ENCODE measurements at regions not wholly inside any gene's neighbourhood (a gene's known extent, or its start where the extent isn't known, plus 50 kb on each side); places are given as distances from the start of the nearest gene placed in this dataset.

DNA sequence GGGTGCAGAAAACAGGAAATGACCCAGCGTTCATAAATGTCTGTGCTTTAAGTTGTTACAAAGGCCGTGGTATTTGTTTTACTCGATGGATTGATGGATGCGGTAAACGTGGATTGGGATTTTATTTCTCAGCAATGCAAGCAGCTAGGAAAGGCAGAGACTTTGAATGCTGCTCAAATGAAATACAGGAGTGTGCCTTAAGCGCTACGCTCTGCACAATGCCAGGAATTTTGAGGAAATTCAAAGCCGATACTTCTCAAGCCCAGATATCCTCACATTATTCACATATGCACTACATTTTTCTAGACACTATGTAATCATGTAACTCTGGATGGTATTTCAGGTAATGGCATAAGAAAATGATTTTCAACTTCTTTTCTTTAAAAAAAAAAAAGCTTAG lies 514.3 kb upstream of the ADARB2 start:
- no peak for DNase-seq (ENCODE audit: low spot score)
- TF ChIP-seq CTCF (IDR thresholded peaks at IDR 0.05; ENCODE audit: extremely low read depth, insufficient read depth, missing control alignments): no peak
- in situ Hi-C loops (cut with MboI; ENCODE audit: low pct_unique_long_range_greater_than_20kb, low sequenced_read_pairs, unreplicated experiment): no loop called here

DNA sequence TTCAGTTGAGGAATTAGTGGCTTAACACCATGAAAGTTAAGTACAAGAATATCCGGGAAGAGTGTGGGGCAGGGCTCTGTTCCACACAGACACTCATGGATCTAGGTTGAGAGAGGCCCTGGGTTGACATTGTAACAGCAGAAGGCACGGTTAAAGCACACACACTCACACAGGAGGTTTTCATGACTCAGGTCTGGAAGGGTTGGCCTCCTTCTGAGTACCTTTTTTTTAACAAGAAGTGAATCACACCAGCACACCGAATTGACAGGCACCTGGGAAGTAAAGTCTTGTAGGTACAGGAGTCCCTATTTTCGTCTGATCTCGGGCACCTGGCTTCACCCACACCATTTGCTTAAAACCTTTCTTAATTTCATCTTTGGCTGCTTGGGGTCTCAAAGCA lies 509.4 kb upstream of the ADARB2 start:
- in situ Hi-C loops (cut with MboI; ENCODE audit: low pct_unique_long_range_greater_than_20kb, low sequenced_read_pairs, unreplicated experiment): no loop called here
- TF ChIP-seq CTCF (IDR thresholded peaks at IDR 0.05; ENCODE audit: extremely low read depth, insufficient read depth, missing control alignments): no peak
- DNase-seq (ENCODE audit: low spot score): no peak

DNA sequence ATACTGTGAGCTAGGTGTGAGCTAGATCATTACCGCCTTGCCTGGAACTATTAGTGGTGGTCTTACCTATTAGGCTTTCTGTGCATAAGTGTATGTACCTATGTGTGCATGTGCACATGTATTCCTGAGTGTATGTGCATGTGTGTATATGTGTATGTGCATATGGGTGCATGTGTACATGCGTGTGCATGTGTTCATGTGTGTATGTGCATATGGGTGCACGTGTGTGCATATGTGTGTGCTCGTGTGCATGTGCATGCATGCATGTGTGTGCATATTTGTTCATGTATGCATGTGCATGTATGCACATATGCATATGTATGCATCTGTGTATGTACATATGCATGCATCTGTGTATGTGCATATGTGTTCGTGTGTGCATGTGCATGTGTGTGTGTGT lies 508.3 kb upstream of the ADARB2 start:
- TF ChIP-seq CTCF (IDR thresholded peaks at IDR 0.05; ENCODE audit: extremely low read depth, insufficient read depth, missing control alignments): no peak
- in situ Hi-C loops (cut with MboI; ENCODE audit: low pct_unique_long_range_greater_than_20kb, low sequenced_read_pairs, unreplicated experiment): no loop called here
- no peak for DNase-seq (ENCODE audit: low spot score)

GRCh38 chr10:2244471-2244870 lies 507.1 kb upstream of the ADARB2 start:
- in situ Hi-C loops (cut with MboI; ENCODE audit: low pct_unique_long_range_greater_than_20kb, low sequenced_read_pairs, unreplicated experiment): no loop called here
- no peak for TF ChIP-seq CTCF (IDR thresholded peaks at IDR 0.05; ENCODE audit: extremely low read depth, insufficient read depth, missing control alignments)
- no peak for DNase-seq (ENCODE audit: low spot score)

DNA sequence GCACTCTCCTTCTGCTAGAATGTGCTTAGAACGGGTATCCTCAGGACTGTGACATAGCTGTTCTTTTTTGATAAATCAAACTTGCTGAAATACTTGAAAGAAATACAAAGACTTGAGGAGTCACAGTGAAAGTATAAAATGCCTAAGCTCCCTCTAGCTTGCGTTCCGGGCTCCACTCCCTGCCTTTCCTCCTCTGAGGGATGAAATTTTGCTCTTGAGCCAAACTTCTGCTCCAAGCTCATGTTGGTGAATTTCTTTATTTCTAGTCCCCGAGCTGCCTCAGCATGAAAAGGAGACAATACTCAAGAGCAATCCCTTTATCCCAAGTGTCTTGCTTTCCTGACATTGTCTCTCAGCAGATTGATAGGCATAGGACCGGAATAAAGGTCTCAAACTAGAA lies 499.6 kb upstream of the ADARB2 start:
- DNase-seq (ENCODE audit: low spot score): no peak
- in situ Hi-C loops (cut with MboI; ENCODE audit: low pct_unique_long_range_greater_than_20kb, low sequenced_read_pairs, unreplicated experiment): no loop called here
- no peak for TF ChIP-seq CTCF (IDR thresholded peaks at IDR 0.05; ENCODE audit: extremely low read depth, insufficient read depth, missing control alignments)

- TF ChIP-seq CTCF (IDR thresholded peaks at IDR 0.05; ENCODE audit: extremely low read depth, insufficient read depth, missing control alignments): no peak
- no peak for DNase-seq (ENCODE audit: low spot score)
- in situ Hi-C loops (cut with MboI; ENCODE audit: low pct_unique_long_range_greater_than_20kb, low sequenced_read_pairs, unreplicated experiment): no loop called here
Observed at GRCh38 chr10:2232479-2232878, 495.2 kb upstream of the ADARB2 start.

- DNase-seq (ENCODE audit: low spot score): no peak
- TF ChIP-seq CTCF (IDR thresholded peaks at IDR 0.05; ENCODE audit: extremely low read depth, insufficient read depth, missing control alignments): no peak
- in situ Hi-C loops (cut with MboI; ENCODE audit: low pct_unique_long_range_greater_than_20kb, low sequenced_read_pairs, unreplicated experiment): no loop called here
Observed at GRCh38 chr10:2230478-2230877, 493.2 kb upstream of the ADARB2 start.

Data from GM13977 (cell line).